ENCODE measurements at regions not wholly inside any gene's neighbourhood (a gene's known extent, or its start where the extent isn't known, plus 50 kb on each side); places are given as distances from the start of the nearest gene placed in this dataset.
A peak's percentile ranks its signal among the peaks of the same experiment; 100 is the strongest.

GRCh38 chr3:59605944-59606534 lies 556.2 kb upstream of the CFAP20DC start:
- H3K9me3 Mint-ChIP-seq (ENCODE audit: insufficient read depth) = no peaks in the 10 kb centered on the region
- H3K4me3 Mint-ChIP-seq = no peak overlapping the region
- ChIA-PET CTCF (interaction anchor here (1.7 kb wide), 1 partner anchor 251 kb away, joined by 4 read pairs; no protein-coding TSS in a partner anchor), POLR2A (no interaction called here)
- peaks cover 4% of the 10 kb centered on the region for H3K27me3 Mint-ChIP-seq (ENCODE audit: low read depth)
- DNase-seq (no peak), ATAC-seq (no peak)
- no peaks in the 10 kb centered on the region for H3K36me3 Mint-ChIP-seq (ENCODE audit: low read depth)
- no peak overlapping the region for H3K27ac Mint-ChIP-seq
- no peaks in the 10 kb centered on the region for H3K4me1 Mint-ChIP-seq (ENCODE audit: low read depth)

- Mint-ChIP-seq H3K4me3 (no peak overlapping the region), H3K9me3 (ENCODE audit: insufficient read depth) (no peaks in the 10 kb centered on the region), H3K27ac (no peak overlapping the region), H3K4me1 (ENCODE audit: low read depth) (no peaks in the 10 kb centered on the region), H3K27me3 (ENCODE audit: low read depth) (peaks cover 4% of the 10 kb centered on the region), H3K36me3 (ENCODE audit: low read depth) (no peaks in the 10 kb centered on the region)
- ATAC-seq (no peak), DNase-seq (no peak)
- ChIA-PET CTCF (interaction anchor here (1.7 kb wide), 1 partner anchor 252 kb away, joined by 4 read pairs; no protein-coding TSS in a partner anchor), POLR2A (no interaction called here)
Measured at GRCh38 chr3:59605318-59605717, 555.5 kb upstream of the CFAP20DC start.

- ChIA-PET POLR2A (no interaction called here), CTCF (no interaction called here)
- no peak for ATAC-seq
- H3K9me3 Mint-ChIP-seq (ENCODE audit: insufficient read depth) = no peaks in the 10 kb centered on the region
- H3K4me3 Mint-ChIP-seq = no peak overlapping the region
- no peak overlapping the region for H3K27ac Mint-ChIP-seq
- peaks cover 2% of the 10 kb centered on the region for H3K27me3 Mint-ChIP-seq (ENCODE audit: low read depth)
- H3K4me1 Mint-ChIP-seq (ENCODE audit: low read depth) = no peaks in the 10 kb centered on the region
- H3K36me3 Mint-ChIP-seq (ENCODE audit: low read depth) = no peaks in the 10 kb centered on the region
- no peak for DNase-seq
Measured at GRCh38 chr3:59601486-59601885, 551.7 kb upstream of the CFAP20DC start.

GRCh38 chr3:59600631-59601030 lies 550.8 kb upstream of the CFAP20DC start:
- H3K27me3 Mint-ChIP-seq (ENCODE audit: low read depth) = peaks cover 2% of the 10 kb centered on the region
- no peak overlapping the region for H3K4me3 Mint-ChIP-seq
- H3K4me1 Mint-ChIP-seq (ENCODE audit: low read depth) = no peaks in the 10 kb centered on the region
- DNase-seq (no peak), ATAC-seq (no peak)
- no peaks in the 10 kb centered on the region for H3K9me3 Mint-ChIP-seq (ENCODE audit: insufficient read depth)
- CTCF ChIA-PET = no interaction called here
- no peaks in the 10 kb centered on the region for H3K36me3 Mint-ChIP-seq (ENCODE audit: low read depth)
- POLR2A ChIA-PET = no interaction called here
- no peak overlapping the region for H3K27ac Mint-ChIP-seq

- H3K36me3 Mint-ChIP-seq (ENCODE audit: low read depth) = no peaks in the 10 kb centered on the region
- no peak overlapping the region for H3K27ac Mint-ChIP-seq
- no peak overlapping the region for H3K4me3 Mint-ChIP-seq
- ChIA-PET POLR2A (no interaction called here), CTCF (no interaction called here)
- ATAC-seq (no peak), DNase-seq (no peak)
- H3K9me3 Mint-ChIP-seq (ENCODE audit: insufficient read depth) = no peaks in the 10 kb centered on the region
- H3K4me1 Mint-ChIP-seq (ENCODE audit: low read depth) = no peaks in the 10 kb centered on the region
- H3K27me3 Mint-ChIP-seq (ENCODE audit: low read depth) = peaks cover 8% of the 10 kb centered on the region
Measured at GRCh38 chr3:59596741-59597140, 546.9 kb upstream of the CFAP20DC start.

- POLR2A ChIA-PET = no interaction called here
- Mint-ChIP-seq H3K36me3 (ENCODE audit: low read depth) (no peaks in the 10 kb centered on the region), H3K4me3 (no peak overlapping the region), H3K4me1 (ENCODE audit: low read depth) (no peaks in the 10 kb centered on the region), H3K27ac (no peak overlapping the region), H3K9me3 (ENCODE audit: insufficient read depth) (no peaks in the 10 kb centered on the region), H3K27me3 (ENCODE audit: low read depth) (peaks cover 9% of the 10 kb centered on the region)
- CTCF ChIA-PET = no interaction called here
- DNase-seq (no peak), ATAC-seq (no peak)
Measured at GRCh38 chr3:59595830-59596229, 546.0 kb upstream of the CFAP20DC start.

GRCh38 chr3:59593380-59593779 lies 543.6 kb upstream of the CFAP20DC start:
- Mint-ChIP-seq H3K36me3 (ENCODE audit: low read depth) (no peaks in the 10 kb centered on the region), H3K27me3 (ENCODE audit: low read depth) (peaks cover 9% of the 10 kb centered on the region), H3K4me3 (no peak overlapping the region), H3K4me1 (ENCODE audit: low read depth) (no peaks in the 10 kb centered on the region), H3K27ac (no peak overlapping the region), H3K9me3 (ENCODE audit: insufficient read depth) (no peaks in the 10 kb centered on the region)
- CTCF ChIA-PET = interaction anchor here (1.0 kb wide), 1 partner anchor 217 kb away, joined by 3 read pairs; no protein-coding TSS in a partner anchor
- POLR2A ChIA-PET = no interaction called here
- ATAC-seq (no peak), DNase-seq (no peak)

- ATAC-seq = no peak
- Mint-ChIP-seq H3K27me3 (ENCODE audit: low read depth) (no peaks in the 10 kb centered on the region), H3K4me1 (ENCODE audit: low read depth) (peaks cover 8% of the 10 kb centered on the region), H3K27ac (no peak overlapping the region), H3K4me3 (no peak overlapping the region), H3K36me3 (ENCODE audit: low read depth) (peaks cover 6% of the 10 kb centered on the region), H3K9me3 (ENCODE audit: insufficient read depth) (no peaks in the 10 kb centered on the region)
- ChIA-PET POLR2A (no interaction called here), CTCF (interaction anchor here (0.9 to 1.3 kb wide), 3 partner anchors 229 to 368 kb away, joined by 3 to 6 read pairs (median 3); no protein-coding TSS in a partner anchor)
- DNase-seq = no peak
Measured at GRCh38 chr3:59580996-59581395, 531.2 kb upstream of the CFAP20DC start.

- ChIA-PET POLR2A (no interaction called here), CTCF (interaction anchor here (1.2 to 1.3 kb wide), 2 partner anchors 230 to 277 kb away, joined by 3 to 6 read pairs; no protein-coding TSS in a partner anchor)
- ATAC-seq (no peak), DNase-seq (no peak)
- Mint-ChIP-seq H3K27me3 (ENCODE audit: low read depth) (no peaks in the 10 kb centered on the region), H3K27ac (no peak overlapping the region), H3K4me1 (ENCODE audit: low read depth) (peaks cover 9% of the 10 kb centered on the region), H3K36me3 (ENCODE audit: low read depth) (peaks cover 4% of the 10 kb centered on the region), H3K9me3 (ENCODE audit: insufficient read depth) (no peaks in the 10 kb centered on the region), H3K4me3 (no peak overlapping the region)
Measured at GRCh38 chr3:59580499-59580898, 530.7 kb upstream of the CFAP20DC start.

GRCh38 chr3:59578129-59578528 lies 528.3 kb upstream of the CFAP20DC start:
- H3K27me3 Mint-ChIP-seq (ENCODE audit: low read depth) = no peaks in the 10 kb centered on the region
- no peak for ATAC-seq
- H3K36me3 Mint-ChIP-seq (ENCODE audit: low read depth) = no peaks in the 10 kb centered on the region
- H3K4me3 Mint-ChIP-seq = no peak overlapping the region
- H3K4me1 Mint-ChIP-seq (ENCODE audit: low read depth) = peaks cover 12% of the 10 kb centered on the region
- DNase-seq = no peak
- no peak overlapping the region for H3K27ac Mint-ChIP-seq
- H3K9me3 Mint-ChIP-seq (ENCODE audit: insufficient read depth) = no peaks in the 10 kb centered on the region
- ChIA-PET CTCF (interaction anchor here (4.5 to 5.2 kb wide), 2 partner anchors 232 to 279 kb away, joined by 41 to 44 read pairs; no protein-coding TSS in a partner anchor), POLR2A (interaction anchor here (0.6 kb wide), 1 partner anchor 601 kb away, joined by 3 read pairs; no protein-coding TSS in a partner anchor)

GRCh38 chr3:59576606-59577005 lies 526.8 kb upstream of the CFAP20DC start:
- DNase-seq (no peak), ATAC-seq (no peak)
- H3K9me3 Mint-ChIP-seq (ENCODE audit: insufficient read depth) = no peaks in the 10 kb centered on the region
- H3K27ac Mint-ChIP-seq = no peak overlapping the region
- CTCF ChIA-PET = interaction anchor here (0.9 to 5.2 kb wide), 7 partner anchors 120 to 363 kb away, joined by 3 to 44 read pairs (median 5); no protein-coding TSS in a partner anchor
- POLR2A ChIA-PET = no interaction called here
- no peak overlapping the region for H3K4me3 Mint-ChIP-seq
- no peaks in the 10 kb centered on the region for H3K27me3 Mint-ChIP-seq (ENCODE audit: low read depth)
- no peaks in the 10 kb centered on the region for H3K36me3 Mint-ChIP-seq (ENCODE audit: low read depth)
- peaks cover 12% of the 10 kb centered on the region for H3K4me1 Mint-ChIP-seq (ENCODE audit: low read depth)

- peak; percentile 74 for ATAC-seq
Measured at GRCh38 chr3:59575113-59576001, 525.5 kb upstream of the CFAP20DC start.

More at GRCh38 chr3:59575113-59576001, 525.5 kb upstream of the CFAP20DC start:
- peak; percentile 90 for DNase-seq
- ChIA-PET CTCF (interaction anchor here (0.6 to 5.2 kb wide), 23 partner anchors 10 to 433 kb away, joined by 3 to 44 read pairs (median 4); no protein-coding TSS in a partner anchor), POLR2A (no interaction called here)
- H3K9me3 Mint-ChIP-seq (ENCODE audit: insufficient read depth) = no peaks in the 10 kb centered on the region
- H3K4me3 Mint-ChIP-seq = no peak overlapping the region
- H3K4me1 Mint-ChIP-seq (ENCODE audit: low read depth) = peaks cover 12% of the 10 kb centered on the region
- H3K27me3 Mint-ChIP-seq (ENCODE audit: low read depth) = no peaks in the 10 kb centered on the region
- no peaks in the 10 kb centered on the region for H3K36me3 Mint-ChIP-seq (ENCODE audit: low read depth)
- no peak overlapping the region for H3K27ac Mint-ChIP-seq

Data from activated CD8-positive, alpha-beta T cell treated with anti-CD3 and anti-CD28 coated beads, Interleukin-2, amount 10 ng/mL, durations not matched to agents 7 days and 5 days (primary cell).